ENCODE measurements at regions not wholly inside any gene's neighbourhood (a gene's known extent, or its start where the extent isn't known, plus 50 kb on each side); places are given as distances from the start of the nearest gene placed in this dataset.

- in situ Hi-C loops (cut with MboI; ENCODE audit: low sequenced_read_pairs) = no loop called here
Measured at GRCh38 chr20:11832851-11833250, 84.8 kb upstream of the BTBD3 start.

GRCh38 chr20:11833825-11834224 lies 83.9 kb upstream of the BTBD3 start:
- in situ Hi-C loops (cut with MboI; ENCODE audit: low sequenced_read_pairs) = no loop called here

GRCh38 chr20:11838076-11838636 lies 79.5 kb upstream of the BTBD3 start:
- in situ Hi-C loops (cut with MboI; ENCODE audit: low sequenced_read_pairs) = no loop called here

- in situ Hi-C loops (cut with MboI; ENCODE audit: low sequenced_read_pairs) = no loop called here
Measured at GRCh38 chr20:11841972-11842461, 75.7 kb upstream of the BTBD3 start.

- in situ Hi-C loops (cut with MboI; ENCODE audit: low sequenced_read_pairs) = no loop called here
Measured at GRCh38 chr20:11843289-11843688, 74.4 kb upstream of the BTBD3 start.

GRCh38 chr20:11844691-11845090 lies 73.0 kb upstream of the BTBD3 start:
- in situ Hi-C loops (cut with MboI; ENCODE audit: low sequenced_read_pairs) = no loop called here

GRCh38 chr20:11845340-11845739 lies 72.4 kb upstream of the BTBD3 start:
- in situ Hi-C loops (cut with MboI; ENCODE audit: low sequenced_read_pairs) = no loop called here

- in situ Hi-C loops (cut with MboI; ENCODE audit: low sequenced_read_pairs) = no loop called here
Measured at GRCh38 chr20:11846131-11846530, 71.6 kb upstream of the BTBD3 start.

- in situ Hi-C loops (cut with MboI; ENCODE audit: low sequenced_read_pairs) = no loop called here
Measured at GRCh38 chr20:11847827-11848226, 69.9 kb upstream of the BTBD3 start.

GRCh38 chr20:11849270-11849915 lies 68.3 kb upstream of the BTBD3 start:
- in situ Hi-C loops (cut with MboI; ENCODE audit: low sequenced_read_pairs) = no loop called here

- in situ Hi-C loops (cut with MboI; ENCODE audit: low sequenced_read_pairs) = no loop called here
Measured at GRCh38 chr20:11849976-11850670, 67.6 kb upstream of the BTBD3 start.

- in situ Hi-C loops (cut with MboI; ENCODE audit: low sequenced_read_pairs) = no loop called here
Measured at GRCh38 chr20:11850901-11851300, 66.8 kb upstream of the BTBD3 start.

GRCh38 chr20:11851646-11852045 lies 66.0 kb upstream of the BTBD3 start:
- in situ Hi-C loops (cut with MboI; ENCODE audit: low sequenced_read_pairs) = no loop called here

- in situ Hi-C loops (cut with MboI; ENCODE audit: low sequenced_read_pairs) = no loop called here
Measured at GRCh38 chr20:11852189-11852588, 65.5 kb upstream of the BTBD3 start.

GRCh38 chr20:11852811-11853210 lies 64.9 kb upstream of the BTBD3 start:
- in situ Hi-C loops (cut with MboI; ENCODE audit: low sequenced_read_pairs) = no loop called here

- in situ Hi-C loops (cut with MboI; ENCODE audit: low sequenced_read_pairs) = no loop called here
Measured at GRCh38 chr20:11853359-11853758, 64.3 kb upstream of the BTBD3 start.

- in situ Hi-C loops (cut with MboI; ENCODE audit: low sequenced_read_pairs) = no loop called here
Measured at GRCh38 chr20:11861479-11861878, 56.2 kb upstream of the BTBD3 start.

GRCh38 chr20:11867291-11867919 lies 50.3 kb upstream of the BTBD3 start:
- in situ Hi-C loops (cut with MboI; ENCODE audit: low sequenced_read_pairs) = no loop called here

All from HL-60/S4 treated with phorbol 12-myristate 13-acetate at 8.2 ng/mL for 4 days and 3 days (cell line).